GM18868 (cell line): ENCODE measurements at regions not wholly inside any gene's neighbourhood (a gene's known extent, or its start where the extent isn't known, plus 50 kb on each side); places are given as distances from the start of the nearest gene placed in this dataset.

ENCODE experiments used
- ATAC-seq: cut with Tn5 transposase; IDR thresholded peaks from one replicate; pipeline ENCODE4 v1.9.1; 2021; ENCODE audit warnings: mild to moderate bottlenecking, moderate library complexity; ENCODE audit not compliant: unreplicated experiment

DNA sequence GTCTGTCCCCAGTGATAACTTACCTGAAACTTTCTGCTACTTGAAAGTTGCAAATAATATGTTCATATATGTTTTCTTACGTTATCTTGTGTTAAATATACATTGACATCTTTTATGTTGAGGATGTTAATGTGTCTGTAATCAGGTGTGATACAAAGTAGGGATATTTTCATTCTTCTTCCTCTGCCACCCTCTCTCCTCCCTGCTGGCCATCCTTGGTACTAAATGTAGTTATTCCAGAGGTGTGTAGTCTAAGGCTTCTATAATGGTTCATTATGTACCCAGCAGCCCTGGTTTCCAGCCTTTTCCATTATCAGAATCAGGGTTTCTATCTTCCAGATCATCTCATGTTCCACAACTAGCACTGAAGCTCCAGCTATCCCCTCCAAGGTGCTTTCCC, 606.7 kb upstream of the KLHL1 start:
- ATAC-seq = no peak

DNA sequence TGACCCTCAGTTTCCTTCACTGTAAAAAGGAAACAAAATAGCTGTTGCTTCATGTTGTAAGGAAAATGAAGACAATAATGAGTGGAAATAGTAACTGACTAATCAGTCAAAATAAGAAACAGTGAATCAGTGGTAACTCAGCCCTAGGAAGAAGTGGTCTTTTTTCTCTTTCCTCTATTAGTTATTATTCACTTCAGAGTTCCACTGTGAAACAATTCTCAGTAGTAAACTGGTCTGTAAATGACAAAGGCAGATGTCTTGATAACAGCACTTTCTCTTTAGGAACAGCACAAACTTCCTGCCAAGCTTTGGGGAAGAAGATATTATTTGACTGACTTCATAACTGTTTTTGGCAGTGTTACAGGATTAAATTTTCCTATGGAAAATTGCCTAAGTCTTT, 600.5 kb upstream of the KLHL1 start:
- ATAC-seq = no peak

GRCh38 chr13:70703755-70704154, 595.5 kb upstream of the KLHL1 start:
- no peak for ATAC-seq

GRCh38 chr13:70694996-70695715, 586.9 kb upstream of the KLHL1 start:
- ATAC-seq = no peak

- ATAC-seq = no peak
Observed at GRCh38 chr13:70668983-70669382, 560.7 kb upstream of the KLHL1 start.

DNA sequence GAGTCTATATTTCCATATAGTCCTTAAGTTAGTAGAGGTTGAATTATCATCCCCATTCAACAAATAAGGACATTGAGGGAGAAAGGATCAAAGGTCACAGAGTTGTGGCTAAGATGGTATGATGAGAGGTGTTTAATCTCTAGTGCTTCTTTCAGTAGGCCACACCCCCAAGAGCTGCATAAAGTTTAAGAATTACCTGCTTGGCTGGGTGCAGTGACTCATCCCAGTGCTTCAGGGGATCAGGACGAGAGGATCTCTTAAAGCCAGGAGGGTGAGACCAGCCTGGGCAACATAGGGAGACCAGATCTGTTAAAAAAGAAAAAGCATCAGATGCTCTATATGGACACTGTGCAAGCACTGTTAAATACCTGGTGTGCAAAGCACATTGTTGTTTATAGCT, 560.0 kb upstream of the KLHL1 start:
- ATAC-seq = no peak

- no peak for ATAC-seq
Observed at GRCh38 chr13:70666883-70667556, 558.8 kb upstream of the KLHL1 start.

GRCh38 chr13:70662231-70662940, 554.1 kb upstream of the KLHL1 start:
- ATAC-seq = no peak

DNA sequence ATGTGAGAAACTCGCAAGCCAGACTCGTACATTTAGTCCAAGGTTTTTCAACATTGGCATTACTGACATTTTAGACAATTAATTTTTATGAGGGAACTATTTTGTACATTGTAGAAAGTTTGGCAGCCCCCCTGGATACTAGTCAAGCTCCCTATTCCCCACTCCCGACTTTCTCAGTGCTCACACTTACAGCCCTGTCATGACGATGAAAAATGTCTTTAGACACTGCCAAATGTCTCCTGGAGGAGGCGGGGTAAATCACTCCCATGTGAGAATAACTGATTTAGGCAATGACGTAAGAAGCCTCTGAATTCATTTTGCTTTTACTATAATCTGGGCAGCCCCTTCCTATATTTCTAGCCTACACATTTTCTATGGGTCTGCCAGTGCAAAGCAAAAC, 535.8 kb upstream of the KLHL1 start:
- no peak for ATAC-seq

- ATAC-seq = no peak
Observed at GRCh38 chr13:70634893-70635292, 526.6 kb upstream of the KLHL1 start.

DNA sequence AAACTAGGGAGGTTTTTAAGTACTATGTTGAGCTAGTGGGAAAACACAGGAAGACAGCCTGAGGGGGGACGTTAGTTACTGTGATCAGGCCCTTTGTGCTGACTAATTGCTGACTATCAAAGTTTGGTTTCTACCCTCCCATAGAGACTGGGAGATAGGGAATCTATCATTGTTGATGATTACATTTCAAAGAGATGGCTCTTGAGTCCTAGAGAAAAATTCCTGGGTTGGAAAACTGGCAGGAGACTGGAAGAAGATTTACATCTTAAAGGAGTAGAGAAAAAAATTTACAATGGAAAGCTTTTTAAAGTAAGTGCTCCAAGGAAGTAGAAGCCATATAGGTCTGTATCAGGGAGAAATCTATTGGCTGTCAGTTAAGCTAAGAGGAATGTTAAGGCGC, 522.0 kb upstream of the KLHL1 start:
- no peak for ATAC-seq

- ATAC-seq = peak; percentile 73
Observed at GRCh38 chr13:70623239-70623638, 515.0 kb upstream of the KLHL1 start.

- no peak for ATAC-seq
Observed at GRCh38 chr13:70622796-70623195, 514.5 kb upstream of the KLHL1 start.

- ATAC-seq = no peak
Observed at GRCh38 chr13:70619936-70620335, 511.7 kb upstream of the KLHL1 start.

DNA sequence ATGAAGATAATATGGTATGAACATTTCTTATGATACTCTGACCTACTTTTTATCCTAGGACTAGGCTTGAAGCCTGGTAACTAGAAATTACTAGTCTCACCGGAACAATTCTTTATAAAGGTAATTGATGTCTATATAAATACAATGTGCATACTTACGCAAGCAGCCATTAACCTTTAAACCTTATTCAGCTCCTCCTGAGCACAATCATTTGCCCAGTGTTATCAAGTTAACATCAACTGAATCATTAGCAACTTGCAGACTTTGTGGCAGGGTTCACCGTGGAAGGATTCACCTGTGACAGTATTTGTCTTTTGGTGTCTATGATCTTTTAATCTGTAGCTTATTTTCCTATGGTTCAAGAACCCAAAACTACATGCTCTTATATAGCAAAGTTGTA, 508.6 kb upstream of the KLHL1 start:
- ATAC-seq = no peak

DNA sequence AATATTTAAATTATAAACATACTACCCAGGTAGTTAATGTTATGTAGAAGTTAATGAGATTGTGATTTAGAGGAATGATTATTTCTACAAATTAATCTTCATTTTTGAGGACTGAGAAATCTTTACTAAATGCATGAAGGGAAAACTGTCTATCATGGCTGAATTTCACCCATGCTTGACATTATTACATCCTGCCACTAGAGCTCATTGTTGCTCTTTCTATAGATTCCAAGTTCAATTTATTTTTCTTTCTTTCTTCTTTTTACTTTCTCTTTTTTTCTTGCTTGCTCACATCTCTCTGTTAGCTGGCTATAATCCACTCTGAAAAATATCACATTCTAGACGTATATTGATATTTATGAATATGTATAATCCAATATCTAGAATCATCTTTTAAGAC, 505.0 kb upstream of the KLHL1 start:
- no peak for ATAC-seq

- ATAC-seq = no peak
Observed at GRCh38 chr13:70612881-70613280, 504.6 kb upstream of the KLHL1 start.

DNA sequence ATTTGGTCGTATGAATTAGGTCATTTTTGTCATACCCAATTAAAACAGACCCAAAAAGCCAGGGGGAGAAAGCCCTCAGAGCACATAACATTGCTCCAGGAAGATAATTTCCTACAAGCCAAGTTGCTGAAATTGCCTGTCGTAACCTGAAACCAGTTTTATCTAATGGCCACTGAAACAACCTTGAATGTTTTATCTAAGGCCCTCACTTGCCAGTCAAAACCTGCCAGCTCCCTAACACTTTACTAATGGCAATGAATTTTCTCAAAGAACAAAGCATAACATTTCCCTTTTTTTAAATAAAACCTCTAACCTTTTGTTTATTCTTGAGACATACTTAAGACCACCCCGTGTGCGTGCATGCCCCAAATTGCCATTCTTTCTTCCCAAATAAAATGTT, 496.2 kb upstream of the KLHL1 start:
- ATAC-seq = no peak

GRCh38 chr13:70593716-70594115, 485.5 kb upstream of the KLHL1 start:
- no peak for ATAC-seq

DNA sequence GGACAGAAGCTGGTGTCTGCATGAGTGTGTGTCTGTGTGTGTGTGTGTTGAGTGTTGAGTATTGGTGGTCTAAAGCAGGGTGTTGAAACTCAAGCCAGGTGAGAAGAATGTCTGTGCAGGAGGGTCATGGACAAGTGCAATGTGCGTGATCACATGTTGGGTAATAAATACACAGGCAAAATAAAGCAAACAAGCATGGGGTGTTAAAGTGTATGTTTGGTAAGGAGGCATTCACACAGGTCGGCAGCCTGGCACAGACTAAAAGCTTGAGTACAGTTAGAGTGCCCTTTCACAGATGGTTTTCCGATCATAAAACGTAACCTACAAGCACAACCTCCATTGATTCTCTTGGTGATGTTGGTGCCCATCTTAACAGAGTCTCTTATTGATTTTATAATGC, 476.9 kb upstream of the KLHL1 start:
- ATAC-seq = no peak

- ATAC-seq = no peak
Observed at GRCh38 chr13:70580825-70581224, 472.6 kb upstream of the KLHL1 start.

DNA sequence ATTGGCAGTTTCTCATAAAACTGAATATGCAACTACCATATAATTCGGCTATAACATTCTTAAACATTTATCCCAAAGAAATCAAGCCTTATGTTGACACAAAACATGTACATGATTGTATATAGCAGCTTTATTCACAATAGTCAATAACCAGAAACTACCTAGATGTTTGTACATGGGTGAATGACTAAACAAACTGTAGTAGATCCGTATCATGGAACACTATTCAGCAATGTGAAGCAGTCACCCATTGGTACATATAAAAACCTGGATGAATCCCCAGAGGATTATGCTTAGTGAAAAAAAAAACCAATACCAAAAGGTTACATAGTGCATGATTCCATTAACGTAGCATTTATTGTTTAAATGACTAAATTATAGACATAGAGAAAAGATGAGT, 471.7 kb upstream of the KLHL1 start:
- ATAC-seq = no peak
